HK-2 (cell line): ENCODE measurements at regions not wholly inside any gene's neighbourhood (a gene's known extent, or its start where the extent isn't known, plus 50 kb on each side); places are given as distances from the start of the nearest gene placed in this dataset.

Source experiments
- DNase-seq: peaks from one replicate; pipeline ENCODE4 v3.0.0-alpha.2; 2018; ENCODE audit not compliant: unreplicated experiment

DNA sequence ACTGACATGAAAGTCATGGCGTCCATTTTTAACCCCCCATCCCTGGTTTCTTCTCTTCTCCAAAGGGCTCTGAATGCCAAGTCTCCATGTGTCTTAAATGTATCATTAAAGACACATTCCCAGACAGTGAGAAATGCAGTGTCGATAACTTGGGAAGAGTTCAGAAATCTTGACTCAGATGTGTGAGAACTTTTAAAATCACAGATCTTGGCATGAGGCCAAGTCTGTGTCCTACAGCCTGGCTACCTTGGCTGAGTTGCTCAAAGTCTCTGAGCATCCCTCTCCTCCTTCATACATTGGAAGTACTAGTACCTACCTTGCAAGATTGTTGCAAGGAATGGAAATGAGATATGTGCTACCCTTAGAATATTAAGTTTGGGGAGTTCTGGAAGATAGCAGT lies 1046.5 kb upstream of the RBFOX1 start:
- no peak for DNase-seq

DNA sequence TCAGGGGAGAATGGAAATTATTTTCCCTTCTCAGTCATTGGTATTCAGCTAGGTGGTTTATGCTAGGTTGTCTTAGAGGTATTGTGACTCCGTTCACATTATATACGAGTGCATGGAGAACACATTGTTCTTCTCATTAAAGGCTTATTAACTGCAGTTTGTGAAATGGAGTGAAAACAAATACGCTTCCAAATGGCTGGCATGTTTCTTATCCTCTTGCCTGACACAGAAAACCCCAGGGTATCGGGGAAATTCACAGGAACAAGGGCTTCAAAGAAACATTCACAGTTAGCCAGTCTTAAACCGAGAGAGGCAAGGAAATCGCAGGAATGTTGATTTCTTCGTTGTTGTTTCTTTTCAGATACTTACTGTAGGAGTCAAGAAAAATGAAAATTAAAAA lies 1047.9 kb upstream of the RBFOX1 start:
- no peak for DNase-seq

DNA sequence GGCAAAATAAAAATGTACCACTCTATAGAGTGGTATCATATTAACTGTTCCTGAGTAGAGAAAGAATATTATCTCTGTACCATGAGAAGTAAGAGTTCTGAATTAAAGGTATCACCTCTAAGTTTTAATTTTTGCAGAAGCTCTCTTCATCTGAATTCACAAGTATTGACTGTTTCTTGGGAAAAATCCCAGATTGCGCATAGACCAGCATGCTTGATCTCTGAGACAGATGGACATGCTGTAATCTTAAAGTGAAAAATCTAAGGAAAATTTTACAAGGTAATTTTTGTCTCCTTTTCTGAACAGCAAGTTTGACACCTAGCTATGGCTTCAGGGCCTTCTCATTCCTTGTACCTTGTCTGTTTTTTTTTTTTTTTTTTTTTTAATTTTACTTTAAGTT lies 1050.7 kb upstream of the RBFOX1 start:
- DNase-seq = no peak

DNA sequence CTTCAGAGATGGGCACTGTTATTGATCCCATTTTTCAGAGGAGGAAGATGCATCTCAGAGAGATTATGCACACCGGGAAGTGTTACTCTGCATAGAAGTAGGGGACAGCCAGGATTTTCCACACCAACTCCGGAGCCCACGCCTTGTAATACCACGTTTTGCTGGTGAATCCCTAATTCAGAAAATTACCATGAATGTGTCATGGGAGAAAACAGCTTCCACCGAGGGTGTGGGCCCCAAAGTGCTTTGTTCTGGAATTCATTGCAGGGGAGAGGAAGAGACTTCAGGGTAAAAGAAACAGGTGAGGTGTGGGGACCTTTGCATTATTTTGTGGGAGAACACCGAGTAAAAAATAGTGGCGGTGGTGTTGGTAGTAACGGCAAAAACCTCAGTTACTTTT lies 1051.4 kb upstream of the RBFOX1 start:
- no peak for DNase-seq

DNA sequence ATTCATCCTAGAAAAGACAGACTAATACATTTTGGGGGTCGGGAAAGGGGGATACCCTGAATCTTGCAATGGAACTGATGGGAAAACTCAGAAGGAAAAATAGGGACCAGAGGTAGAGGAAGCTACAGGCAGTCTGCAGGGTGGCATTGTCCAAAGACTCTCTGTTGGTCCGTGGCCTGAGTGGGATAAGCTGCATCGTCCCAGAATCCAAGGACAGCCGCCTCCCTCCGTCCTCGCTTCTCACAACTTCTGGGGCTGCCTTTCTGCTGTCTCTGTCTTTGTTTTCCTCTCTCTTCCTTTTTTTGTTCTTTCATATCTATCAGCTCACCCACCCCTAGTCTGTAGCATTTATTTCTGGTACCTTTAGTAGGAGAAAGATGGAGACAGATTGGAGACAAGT lies 1052.6 kb upstream of the RBFOX1 start:
- no peak for DNase-seq

DNA sequence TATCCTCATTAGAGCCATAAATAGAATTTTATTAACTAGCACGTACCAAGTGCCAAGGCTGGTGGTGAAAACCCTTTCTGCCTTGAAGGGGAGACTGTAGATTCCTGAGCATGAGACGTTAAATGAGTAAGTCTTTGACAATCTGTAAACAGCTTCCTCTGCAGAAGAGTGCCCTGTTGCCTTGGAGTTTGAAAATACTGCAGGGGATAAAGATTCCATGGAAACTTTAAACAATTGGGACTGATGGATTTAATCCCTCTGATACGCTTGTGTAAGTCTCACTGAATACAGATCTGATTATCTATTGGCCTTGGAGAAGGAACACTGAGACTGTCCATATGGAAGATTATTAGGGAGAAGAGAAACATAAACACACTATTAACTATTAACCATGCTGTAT lies 1053.4 kb upstream of the RBFOX1 start:
- no peak for DNase-seq

DNA sequence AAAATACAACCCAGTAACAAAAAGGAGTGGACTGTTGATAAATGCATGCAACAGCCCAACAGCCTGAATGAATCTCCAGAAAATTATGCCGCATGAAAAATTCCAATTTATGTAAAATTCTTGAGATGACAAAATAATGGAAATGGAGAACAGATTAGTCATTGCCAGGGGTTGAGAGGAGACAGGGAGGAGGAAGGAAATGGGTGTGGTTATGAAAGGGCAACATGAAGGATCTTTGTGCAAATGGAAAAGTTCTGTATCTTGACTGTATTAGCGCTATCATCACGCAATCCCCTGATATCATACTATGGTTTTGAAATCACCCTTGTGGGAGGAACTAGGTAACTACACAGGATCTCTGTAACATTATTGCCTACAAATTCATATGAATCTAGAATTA lies 1058.3 kb upstream of the RBFOX1 start:
- DNase-seq = no peak

DNA sequence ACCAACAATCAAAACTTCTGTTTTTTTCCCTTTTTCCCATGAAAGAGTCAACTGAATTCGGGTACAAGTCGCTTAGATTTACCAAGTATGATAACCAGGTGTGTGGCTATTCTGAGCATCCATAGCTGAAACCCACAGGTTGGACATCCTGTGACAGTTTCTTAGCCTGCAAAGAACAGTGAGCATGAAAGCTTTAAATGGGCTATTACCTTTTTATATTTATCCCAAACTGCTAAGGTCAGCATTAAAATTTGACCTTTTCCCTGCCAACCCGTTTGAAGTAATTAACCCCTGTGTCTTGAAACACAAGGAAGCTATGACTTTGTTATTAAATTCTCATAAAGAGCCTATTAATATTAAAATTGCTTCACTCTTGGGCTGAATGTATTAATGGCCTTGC lies 1065.0 kb upstream of the RBFOX1 start:
- DNase-seq = no peak

DNA sequence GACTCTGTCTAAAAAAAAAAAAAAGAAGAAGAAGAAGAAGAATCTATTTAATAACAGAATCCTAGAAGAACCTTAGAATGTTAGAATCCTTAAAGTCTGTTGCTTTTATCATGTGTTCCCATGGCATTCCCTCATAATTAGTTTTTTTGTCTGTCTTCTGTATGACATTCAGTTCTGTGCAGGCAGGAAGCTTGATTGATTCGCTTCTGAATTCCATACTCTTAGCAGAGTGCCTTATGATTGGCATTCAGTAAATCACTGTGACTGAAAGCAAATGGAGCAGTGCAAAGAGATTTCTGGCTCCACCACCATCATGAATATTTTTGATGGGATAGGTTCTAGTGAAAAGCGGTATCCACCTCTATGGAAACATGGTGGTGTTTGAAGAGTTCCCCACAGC lies 1065.9 kb upstream of the RBFOX1 start:
- no peak for DNase-seq

DNA sequence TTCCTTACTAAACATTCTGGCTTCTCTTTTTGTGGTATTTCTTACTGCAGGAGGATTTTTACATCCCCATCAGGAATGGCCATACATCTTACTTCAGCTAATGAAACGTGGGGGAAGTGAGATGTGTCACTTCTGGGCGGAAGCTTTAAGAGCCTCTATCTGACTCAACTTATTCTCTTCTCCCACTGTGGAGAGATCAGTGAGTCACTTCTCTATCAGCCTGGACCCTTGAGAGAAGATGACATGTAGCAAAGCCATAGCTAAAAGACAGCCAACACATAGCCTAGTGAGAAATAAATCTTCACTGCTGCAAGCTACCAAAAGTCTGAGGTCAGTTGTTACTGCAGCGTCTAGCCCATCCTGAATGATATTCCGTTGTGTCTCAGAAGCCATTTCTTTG lies 1066.7 kb upstream of the RBFOX1 start:
- DNase-seq = no peak

DNA sequence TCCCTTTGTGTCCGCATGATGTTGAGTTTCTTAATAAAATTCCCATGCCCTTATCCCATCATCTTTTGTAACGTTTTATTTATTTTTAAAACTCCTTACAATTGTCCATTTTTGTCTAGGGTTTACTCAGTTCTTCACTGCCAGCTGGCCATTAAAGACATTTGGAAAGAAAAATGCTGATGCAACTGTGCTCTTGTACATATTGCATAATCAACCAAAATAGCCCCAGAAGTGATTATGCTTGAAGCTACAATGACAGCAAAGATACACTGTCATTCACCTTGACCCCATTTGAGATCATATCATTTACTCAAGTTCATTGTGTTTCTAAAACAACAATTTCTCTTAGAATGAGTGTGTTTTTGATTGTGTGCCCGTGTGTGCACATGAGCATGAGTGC lies 1074.6 kb upstream of the RBFOX1 start:
- DNase-seq = no peak

DNA sequence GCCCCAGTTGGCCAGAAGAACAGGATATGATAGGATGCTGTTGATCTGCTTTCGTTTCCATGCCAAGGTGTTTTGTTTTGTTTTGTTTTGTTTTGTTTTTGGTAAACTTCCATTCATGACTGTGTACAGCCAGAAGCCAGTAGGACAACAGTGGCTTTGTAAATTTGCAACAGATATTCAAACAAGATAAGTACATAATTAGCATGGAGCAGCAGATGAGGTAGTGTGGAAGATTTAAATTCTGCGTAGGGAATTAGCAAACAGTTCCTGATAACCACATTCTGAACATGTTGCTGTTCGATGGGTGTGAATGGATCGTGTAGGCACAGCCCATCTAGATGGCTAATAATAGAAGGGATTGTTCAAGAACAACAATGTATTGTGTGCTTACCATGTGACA lies 1080.1 kb upstream of the RBFOX1 start:
- no peak for DNase-seq

DNA sequence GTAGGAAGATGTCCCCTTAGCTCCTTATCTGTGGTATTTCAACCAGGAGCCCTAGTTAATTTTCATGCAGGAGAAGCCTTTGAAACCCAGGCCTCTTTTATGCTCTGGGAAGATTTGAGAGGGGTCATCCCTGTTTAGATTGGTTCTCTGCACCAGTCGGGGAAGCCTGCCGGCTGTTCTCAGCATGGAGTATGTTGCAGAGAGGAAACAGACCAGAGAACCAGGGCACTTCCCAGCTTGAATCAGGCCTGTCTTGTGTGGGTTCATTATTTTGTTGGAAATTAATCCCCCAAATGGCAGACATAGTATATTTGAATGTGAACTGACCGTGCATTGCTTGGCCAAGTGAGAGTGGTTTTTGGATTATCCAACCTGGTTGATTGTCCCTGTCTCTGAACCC lies 1082.1 kb upstream of the RBFOX1 start:
- DNase-seq = no peak

DNA sequence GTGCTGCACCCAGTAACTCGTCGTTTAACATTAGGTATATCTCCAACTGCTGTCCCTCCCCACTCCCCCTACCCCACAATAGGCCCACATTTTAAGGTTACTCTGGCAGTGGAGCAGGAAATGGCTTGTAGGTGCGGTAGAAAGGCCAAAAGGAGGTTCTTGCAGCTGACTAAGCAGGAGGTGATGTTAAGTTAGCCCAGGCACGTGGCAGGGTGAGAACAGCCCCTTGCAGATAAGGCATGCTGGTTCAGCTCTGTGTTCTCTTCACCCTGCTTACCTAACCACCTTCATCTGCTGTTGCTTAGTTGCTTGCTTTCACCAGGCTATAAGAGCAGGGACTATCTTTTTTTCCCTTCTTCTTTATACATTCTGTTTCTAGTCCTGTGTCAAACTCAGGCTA lies 1082.8 kb upstream of the RBFOX1 start:
- no peak for DNase-seq

DNA sequence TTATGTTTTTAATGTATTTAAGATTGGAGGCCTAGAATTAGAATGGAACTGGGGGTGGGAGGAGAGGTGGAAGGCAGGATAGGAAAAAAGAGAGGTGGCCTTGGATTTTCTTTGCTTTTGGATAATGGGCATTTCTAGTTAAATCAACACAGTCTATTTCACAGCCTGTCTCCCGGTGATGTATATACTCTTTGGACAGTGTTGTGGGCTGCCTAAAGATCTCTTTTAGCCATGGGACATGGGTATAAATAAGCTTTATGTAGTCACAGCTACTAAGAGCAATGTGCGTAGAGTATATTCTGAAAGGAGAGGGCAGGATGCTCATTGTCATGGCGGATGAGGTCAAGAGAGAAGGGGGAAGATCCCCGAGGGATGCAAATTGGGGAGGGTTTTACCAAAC lies 1084.4 kb upstream of the RBFOX1 start:
- no peak for DNase-seq

DNA sequence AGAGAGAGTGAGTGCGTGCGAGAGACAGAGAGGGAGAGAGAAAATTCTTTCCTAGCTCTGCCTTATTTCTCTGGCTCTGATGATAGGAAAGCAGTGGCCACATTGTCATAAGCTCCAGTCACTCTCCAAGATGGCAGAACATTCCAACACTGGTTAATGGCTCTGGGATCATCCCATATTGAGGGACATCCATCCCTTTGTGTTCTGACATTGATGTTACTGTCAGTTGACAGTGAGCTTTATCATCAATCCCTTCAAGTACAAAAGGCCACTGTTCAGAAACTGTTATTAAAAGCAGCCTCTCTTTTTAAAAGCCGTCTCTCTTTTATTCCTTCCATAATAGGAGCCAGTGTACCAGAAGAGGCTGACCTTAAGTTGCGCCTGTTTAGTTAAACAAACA lies 1084.9 kb upstream of the RBFOX1 start:
- no peak for DNase-seq

DNA sequence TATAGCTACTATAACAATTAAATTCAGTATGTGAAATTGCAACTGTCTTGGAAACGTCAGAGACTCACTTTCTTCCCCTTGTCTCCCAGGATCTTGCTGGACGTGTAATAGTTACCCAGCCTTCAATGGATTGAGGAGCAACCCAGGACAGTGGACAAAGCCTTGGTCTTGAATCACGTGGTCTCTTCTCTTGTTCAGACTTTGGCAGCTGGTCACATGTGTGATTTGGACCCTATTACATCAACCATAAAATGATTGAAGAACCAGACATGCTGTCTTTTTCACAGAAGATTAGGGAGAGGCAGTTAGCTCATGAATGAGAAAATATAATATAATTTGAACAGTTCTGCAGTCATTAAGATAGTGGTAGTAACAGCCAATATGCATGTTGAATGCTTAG lies 1085.5 kb upstream of the RBFOX1 start:
- no peak for DNase-seq

DNA sequence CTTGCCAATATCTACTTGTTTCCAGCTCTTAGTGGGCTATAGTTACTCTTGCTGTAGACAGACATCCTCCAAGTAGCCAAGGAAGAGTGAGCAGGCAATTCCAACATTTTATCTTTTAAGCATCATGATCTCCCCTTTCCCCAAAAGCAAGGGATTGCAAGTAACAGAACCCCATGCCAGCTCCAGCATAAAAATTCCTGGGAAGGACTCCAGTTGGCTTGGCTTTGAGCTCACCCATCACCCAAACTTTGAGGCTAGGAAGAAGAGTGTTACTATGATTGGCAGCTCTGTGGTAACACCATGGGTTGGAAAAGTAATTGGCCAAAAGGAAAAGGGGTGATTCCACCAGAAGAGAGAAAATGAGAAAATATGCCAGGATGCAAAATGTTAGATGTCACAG lies 1086.4 kb upstream of the RBFOX1 start:
- DNase-seq = no peak

DNA sequence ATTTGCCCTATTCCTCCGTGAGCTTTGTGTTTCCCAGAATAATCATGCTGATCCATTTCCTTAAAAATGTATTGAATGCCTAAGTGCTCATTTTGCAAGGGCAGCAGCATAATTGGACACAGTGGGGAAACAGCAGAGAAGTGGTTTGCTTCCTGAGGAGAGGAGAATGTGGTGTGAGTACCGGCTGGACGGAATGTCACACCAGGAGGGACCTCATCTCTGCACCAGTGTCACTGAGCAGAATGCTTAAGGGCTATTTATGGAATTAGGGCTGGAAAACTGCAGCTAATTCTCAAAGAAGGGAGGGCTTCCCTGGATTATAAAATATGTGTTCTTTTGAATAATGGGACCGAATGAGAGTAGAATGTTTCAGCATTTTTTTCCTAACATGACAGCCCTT lies 1100.6 kb upstream of the RBFOX1 start:
- no peak for DNase-seq

DNA sequence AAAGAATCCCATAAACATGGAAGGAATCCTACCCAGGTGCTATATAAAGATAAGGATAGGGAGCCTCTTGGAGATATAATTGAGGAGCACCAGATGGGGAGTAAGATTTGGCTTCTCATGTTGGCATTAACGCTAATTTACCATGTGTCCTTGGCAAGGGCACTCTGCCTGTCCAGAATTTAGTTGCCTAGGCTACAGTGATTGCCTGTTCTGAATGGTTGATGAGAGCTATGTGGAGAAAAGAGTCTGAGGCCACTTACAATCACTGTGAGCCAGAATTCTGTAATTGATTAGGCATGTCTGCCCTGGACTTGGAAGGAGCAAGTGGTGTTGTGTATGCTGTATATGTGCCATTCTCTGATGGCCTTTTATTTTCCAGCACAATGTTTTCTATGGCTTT lies 1101.2 kb upstream of the RBFOX1 start:
- DNase-seq = no peak

DNA sequence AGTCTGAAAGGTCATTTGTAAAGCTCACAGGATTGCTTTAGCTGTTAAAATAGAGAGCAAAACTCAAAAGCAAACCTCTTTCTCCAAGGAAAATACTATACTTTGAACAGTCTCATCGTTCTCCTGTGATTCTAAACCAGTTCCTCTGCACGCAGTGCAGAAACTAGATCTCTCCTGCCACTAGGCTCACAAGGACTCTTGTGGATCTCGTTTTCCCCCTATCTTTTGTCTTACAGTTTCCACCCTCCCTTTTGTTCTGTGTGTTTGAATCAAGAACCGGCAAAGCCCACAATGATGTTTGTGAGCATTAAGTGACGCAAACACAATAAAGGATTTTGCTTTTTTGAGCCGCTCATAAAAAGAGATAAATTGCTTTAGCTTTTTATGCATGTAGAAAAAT lies 1103.5 kb upstream of the RBFOX1 start:
- DNase-seq = no peak

DNA sequence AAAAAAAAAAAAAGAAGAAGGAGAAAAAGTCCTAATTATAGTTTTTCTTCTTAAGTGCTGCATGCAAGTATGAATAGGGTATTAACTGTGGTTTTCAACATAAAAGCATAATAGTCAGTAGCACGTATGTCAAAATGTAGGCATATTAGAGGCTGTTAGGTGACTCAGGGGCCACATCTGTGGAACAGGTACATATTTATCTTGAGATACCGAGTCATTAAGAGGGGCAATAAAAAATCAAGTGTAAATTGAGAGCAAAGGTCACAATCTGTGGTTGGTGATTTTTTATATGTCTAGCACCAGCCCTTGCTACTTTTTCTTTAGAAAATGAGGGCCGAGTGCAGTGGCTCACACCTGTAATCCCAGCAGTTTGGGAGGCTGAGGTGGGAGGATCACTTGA lies 1113.8 kb upstream of the RBFOX1 start:
- no peak for DNase-seq

DNA sequence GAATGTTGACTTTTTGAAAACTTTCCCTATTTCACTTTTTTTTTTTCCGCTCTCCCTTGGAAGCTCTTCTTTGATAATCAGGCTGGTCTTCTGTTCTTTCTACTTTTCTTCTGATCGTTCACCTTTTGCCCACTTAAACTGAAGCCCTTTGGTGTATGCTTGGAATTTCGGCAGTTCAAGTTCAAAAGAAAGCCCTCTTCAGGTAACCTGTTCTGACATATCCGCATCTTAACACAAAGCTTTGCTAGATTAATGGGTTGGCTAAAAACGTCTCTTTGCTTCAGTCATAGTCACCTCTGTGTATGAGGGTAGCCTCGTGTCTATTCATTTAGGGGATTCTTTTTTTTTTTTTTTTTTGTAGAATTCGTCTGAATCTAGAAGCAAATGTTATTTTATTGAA lies 1115.8 kb upstream of the RBFOX1 start:
- DNase-seq = no peak

DNA sequence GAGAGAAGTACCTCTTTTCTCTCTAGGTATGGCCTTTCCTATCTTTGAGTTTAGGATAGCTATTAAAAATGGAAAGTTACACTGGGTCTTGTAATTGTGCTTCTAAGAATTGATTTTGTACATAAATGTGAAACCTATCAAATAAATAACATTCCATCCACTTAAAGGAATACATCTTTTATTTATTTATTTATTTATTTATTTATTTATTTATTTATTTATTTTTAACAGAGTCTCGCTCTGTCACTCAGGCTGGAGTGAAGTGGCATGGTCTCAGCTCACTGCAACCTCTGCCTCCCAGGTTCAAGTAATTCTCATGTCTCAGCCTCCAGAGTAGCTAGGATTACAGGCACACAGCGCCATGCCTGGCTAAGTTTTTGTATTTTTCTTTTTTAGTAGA lies 1114.0 kb upstream of the EEF2KMT start:
- DNase-seq = no peak

DNA sequence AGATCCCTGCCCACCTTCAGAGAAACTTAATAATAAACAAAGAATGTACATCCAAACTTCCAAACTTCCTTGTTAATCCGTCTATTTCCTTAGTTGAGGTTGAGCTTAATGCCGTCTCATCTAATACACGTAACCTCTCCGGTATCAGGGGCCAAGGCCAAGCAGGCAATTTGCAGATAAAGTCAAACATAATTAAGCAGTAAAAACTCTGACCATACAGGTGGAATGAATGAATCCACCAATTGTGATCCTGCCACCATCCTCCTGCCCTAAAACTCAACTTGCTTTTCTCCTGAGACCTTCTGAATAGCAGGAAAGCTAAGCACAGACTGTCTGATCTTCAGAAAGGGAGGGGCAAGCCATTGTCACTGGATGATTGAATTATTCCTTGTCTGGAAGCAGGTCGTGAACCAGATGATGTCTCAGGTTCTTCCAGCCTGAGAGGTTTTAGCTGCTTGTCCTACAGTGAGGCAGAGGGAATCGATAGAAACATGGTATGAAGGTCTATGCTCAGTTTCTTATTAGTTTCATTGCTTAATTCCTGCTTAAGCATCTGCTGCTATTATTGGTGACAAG lies 1111.8 kb upstream of the EEF2KMT start:
- DNase-seq = no peak
